ENCODE measurements at regions not wholly inside any gene's neighbourhood (a gene's known extent, or its start where the extent isn't known, plus 50 kb on each side); places are given as distances from the start of the nearest gene placed in this dataset.
"Not testable (repeated sequence)": the region's sequence is repeated elsewhere in the genome, so short reads cannot be mapped to it uniquely, and the experiment has no call there.

- H3K4me3 ChIP-seq (ENCODE audit: low read depth, low read length); CTCF ChIA-PET; DNase-seq (ENCODE audit: low read depth); H3K27me3 ChIP-seq (ENCODE audit: control insufficient read depth, insufficient read depth, low read length); H3K36me3 ChIP-seq (ENCODE audit: control insufficient read depth, insufficient read depth, low read length); POLR2A ChIA-PET: not testable (repeated sequence)
Observed at GRCh38 chr16:18263046-18263445, 73.5 kb downstream of the NPIPA8 start.

GRCh38 chr16:18261848-18262247 lies 74.7 kb downstream of the NPIPA8 start:
- H3K4me3 ChIP-seq (ENCODE audit: low read depth, low read length); POLR2A ChIA-PET; DNase-seq (ENCODE audit: low read depth); H3K36me3 ChIP-seq (ENCODE audit: control insufficient read depth, insufficient read depth, low read length); H3K27me3 ChIP-seq (ENCODE audit: control insufficient read depth, insufficient read depth, low read length); CTCF ChIA-PET: not testable (repeated sequence)

- H3K27me3 ChIP-seq (ENCODE audit: control insufficient read depth, insufficient read depth, low read length); CTCF ChIA-PET; POLR2A ChIA-PET; H3K4me3 ChIP-seq (ENCODE audit: low read depth, low read length); H3K36me3 ChIP-seq (ENCODE audit: control insufficient read depth, insufficient read depth, low read length); DNase-seq (ENCODE audit: low read depth): not testable (repeated sequence)
Observed at GRCh38 chr16:18259496-18260176, 76.9 kb downstream of the NPIPA8 start.

- POLR2A ChIA-PET; H3K4me3 ChIP-seq (ENCODE audit: low read depth, low read length); H3K36me3 ChIP-seq (ENCODE audit: control insufficient read depth, insufficient read depth, low read length); DNase-seq (ENCODE audit: low read depth); H3K27me3 ChIP-seq (ENCODE audit: control insufficient read depth, insufficient read depth, low read length); CTCF ChIA-PET: not testable (repeated sequence)
Observed at GRCh38 chr16:18252943-18253342, 83.6 kb downstream of the NPIPA8 start.

- H3K4me3 ChIP-seq (ENCODE audit: low read depth, low read length); POLR2A ChIA-PET; DNase-seq (ENCODE audit: low read depth); H3K27me3 ChIP-seq (ENCODE audit: control insufficient read depth, insufficient read depth, low read length); H3K36me3 ChIP-seq (ENCODE audit: control insufficient read depth, insufficient read depth, low read length); CTCF ChIA-PET: not testable (repeated sequence)
Observed at GRCh38 chr16:18230505-18230904, 106.0 kb downstream of the NPIPA8 start.

GRCh38 chr16:18222054-18223009 lies 114.2 kb downstream of the NPIPA8 start:
- CTCF ChIA-PET; POLR2A ChIA-PET; H3K27me3 ChIP-seq (ENCODE audit: control insufficient read depth, insufficient read depth, low read length); H3K36me3 ChIP-seq (ENCODE audit: control insufficient read depth, insufficient read depth, low read length); H3K4me3 ChIP-seq (ENCODE audit: low read depth, low read length); DNase-seq (ENCODE audit: low read depth): not testable (repeated sequence)

GRCh38 chr16:18217741-18218140 lies 118.8 kb downstream of the NPIPA8 start:
- H3K4me3 ChIP-seq (ENCODE audit: low read depth, low read length); H3K27me3 ChIP-seq (ENCODE audit: control insufficient read depth, insufficient read depth, low read length); DNase-seq (ENCODE audit: low read depth); CTCF ChIA-PET; POLR2A ChIA-PET; H3K36me3 ChIP-seq (ENCODE audit: control insufficient read depth, insufficient read depth, low read length): not testable (repeated sequence)

GRCh38 chr16:18216814-18217213 lies 119.7 kb downstream of the NPIPA8 start:
- POLR2A ChIA-PET; H3K4me3 ChIP-seq (ENCODE audit: low read depth, low read length); CTCF ChIA-PET: not testable (repeated sequence)

GRCh38 chr16:18213810-18214209 lies 122.7 kb downstream of the NPIPA8 start:
- H3K27me3 ChIP-seq (ENCODE audit: control insufficient read depth, insufficient read depth, low read length); CTCF ChIA-PET; H3K36me3 ChIP-seq (ENCODE audit: control insufficient read depth, insufficient read depth, low read length); H3K4me3 ChIP-seq (ENCODE audit: low read depth, low read length); POLR2A ChIA-PET; DNase-seq (ENCODE audit: low read depth): not testable (repeated sequence)

More at GRCh38 chr16:18216814-18217213, 119.7 kb downstream of the NPIPA8 start:
- H3K36me3 ChIP-seq (ENCODE audit: control insufficient read depth, insufficient read depth, low read length); H3K27me3 ChIP-seq (ENCODE audit: control insufficient read depth, insufficient read depth, low read length); DNase-seq (ENCODE audit: low read depth): not testable (repeated sequence)

- H3K27me3 ChIP-seq (ENCODE audit: control insufficient read depth, insufficient read depth, low read length); CTCF ChIA-PET; DNase-seq (ENCODE audit: low read depth); H3K36me3 ChIP-seq (ENCODE audit: control insufficient read depth, insufficient read depth, low read length); H3K4me3 ChIP-seq (ENCODE audit: low read depth, low read length); POLR2A ChIA-PET: not testable (repeated sequence)
Observed at GRCh38 chr16:18211505-18211904, 125.0 kb downstream of the NPIPA8 start.

GRCh38 chr16:18204786-18205185 lies 131.8 kb downstream of the NPIPA8 start:
- H3K36me3 ChIP-seq (ENCODE audit: control insufficient read depth, insufficient read depth, low read length); H3K4me3 ChIP-seq (ENCODE audit: low read depth, low read length); POLR2A ChIA-PET; CTCF ChIA-PET; H3K27me3 ChIP-seq (ENCODE audit: control insufficient read depth, insufficient read depth, low read length); DNase-seq (ENCODE audit: low read depth): not testable (repeated sequence)

GRCh38 chr16:18204309-18204708 lies 132.2 kb downstream of the NPIPA8 start:
- CTCF ChIA-PET: not testable (repeated sequence)

GRCh38 chr16:18201511-18201910 lies 135.0 kb downstream of the NPIPA8 start:
- H3K4me3 ChIP-seq (ENCODE audit: low read depth, low read length); CTCF ChIA-PET; DNase-seq (ENCODE audit: low read depth); POLR2A ChIA-PET; H3K27me3 ChIP-seq (ENCODE audit: control insufficient read depth, insufficient read depth, low read length); H3K36me3 ChIP-seq (ENCODE audit: control insufficient read depth, insufficient read depth, low read length): not testable (repeated sequence)

More at GRCh38 chr16:18204309-18204708, 132.2 kb downstream of the NPIPA8 start:
- DNase-seq (ENCODE audit: low read depth); H3K27me3 ChIP-seq (ENCODE audit: control insufficient read depth, insufficient read depth, low read length); POLR2A ChIA-PET; H3K36me3 ChIP-seq (ENCODE audit: control insufficient read depth, insufficient read depth, low read length); H3K4me3 ChIP-seq (ENCODE audit: low read depth, low read length): not testable (repeated sequence)
